ENCODE measurements at regions not wholly inside any gene's neighbourhood (a gene's known extent, or its start where the extent isn't known, plus 50 kb on each side); places are given as distances from the start of the nearest gene placed in this dataset.

DNA sequence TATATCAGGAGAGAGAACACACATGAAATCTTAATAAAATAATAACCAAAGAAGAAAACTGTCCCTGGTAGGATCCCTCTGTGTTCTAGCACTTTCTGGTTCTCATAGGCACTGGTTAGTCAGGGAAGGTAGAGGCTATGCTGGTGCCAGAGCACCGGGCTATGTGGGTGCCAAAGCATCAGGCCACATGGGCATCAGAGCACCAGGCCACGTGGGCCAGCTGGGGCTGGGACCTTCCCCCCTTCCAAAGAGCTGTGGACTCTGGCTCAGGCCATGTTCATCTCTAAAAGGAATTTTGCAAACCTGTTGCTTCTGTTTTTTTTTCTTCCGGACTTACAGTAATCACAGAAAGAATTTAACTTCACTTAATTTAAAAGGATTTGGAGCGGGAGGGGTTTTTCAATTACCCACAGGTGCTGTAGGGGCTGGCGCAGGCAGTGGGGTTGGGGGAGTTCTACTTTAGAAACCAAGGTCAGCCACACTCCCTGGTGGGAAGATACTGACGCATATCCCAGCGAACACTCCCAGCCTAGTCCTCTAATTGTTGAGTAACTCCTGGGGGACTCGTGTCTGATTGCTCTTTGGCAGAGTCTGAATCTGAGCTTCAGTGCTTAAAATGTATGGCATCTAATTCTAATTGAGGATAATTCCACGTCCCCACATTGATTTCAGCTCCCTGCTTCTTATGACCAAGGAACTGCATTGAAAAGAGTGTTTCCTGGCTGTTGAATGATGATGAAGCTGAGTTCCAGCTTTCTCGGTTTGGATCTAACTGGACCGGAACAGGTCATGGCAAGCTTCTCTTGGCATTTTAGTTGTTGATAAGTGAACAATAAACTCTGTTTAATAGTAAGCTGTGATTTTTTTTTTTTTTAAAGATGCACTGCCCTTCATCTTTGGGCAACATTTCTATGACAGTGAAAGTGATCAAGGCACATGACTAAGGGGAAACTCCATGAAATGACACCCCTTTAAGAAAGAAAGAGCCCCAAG is 110.7 kb upstream of the FZD8 start:
- no peak for DNase-seq

DNA sequence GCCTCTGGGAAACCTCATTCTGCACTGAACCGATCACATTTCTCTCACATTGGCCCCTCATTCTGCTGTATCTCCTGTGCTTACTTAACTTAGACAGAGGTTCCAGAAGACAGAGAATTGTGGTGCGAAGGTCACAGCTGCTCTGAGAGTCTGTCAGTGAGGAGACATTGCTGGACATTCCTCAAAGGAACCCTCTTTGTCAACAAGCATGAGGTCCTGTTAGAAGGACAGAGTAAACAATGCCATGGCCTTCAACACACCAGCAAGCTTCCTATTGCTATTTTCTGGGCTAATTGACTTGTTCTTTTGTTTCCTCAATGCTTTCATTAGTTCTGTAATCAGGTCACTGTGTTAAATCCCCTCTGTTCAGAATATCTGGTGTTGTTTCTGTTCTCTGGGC is 109.3 kb upstream of the FZD8 start:
- no peak for DNase-seq

DNA sequence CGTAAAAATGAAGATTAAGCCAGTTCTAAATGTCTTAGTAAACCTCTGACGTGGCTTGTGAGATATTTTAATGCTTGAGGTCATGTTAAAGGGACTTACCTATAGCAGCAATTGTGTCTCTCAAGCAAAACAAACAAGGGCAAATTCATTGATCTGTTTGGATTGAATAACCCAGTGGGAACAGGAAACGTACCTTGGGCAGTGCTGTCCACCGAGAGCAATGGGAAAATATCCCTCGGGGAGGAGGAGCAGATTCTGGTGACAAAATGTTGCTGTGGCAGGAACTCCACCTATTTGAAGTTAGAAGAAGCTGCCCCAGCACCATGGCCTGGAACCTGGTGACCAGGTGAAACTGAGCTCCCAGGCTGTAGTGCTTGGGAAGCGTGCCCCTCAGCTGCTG is 107.1 kb upstream of the FZD8 start:
- DNase-seq: no peak

DNA sequence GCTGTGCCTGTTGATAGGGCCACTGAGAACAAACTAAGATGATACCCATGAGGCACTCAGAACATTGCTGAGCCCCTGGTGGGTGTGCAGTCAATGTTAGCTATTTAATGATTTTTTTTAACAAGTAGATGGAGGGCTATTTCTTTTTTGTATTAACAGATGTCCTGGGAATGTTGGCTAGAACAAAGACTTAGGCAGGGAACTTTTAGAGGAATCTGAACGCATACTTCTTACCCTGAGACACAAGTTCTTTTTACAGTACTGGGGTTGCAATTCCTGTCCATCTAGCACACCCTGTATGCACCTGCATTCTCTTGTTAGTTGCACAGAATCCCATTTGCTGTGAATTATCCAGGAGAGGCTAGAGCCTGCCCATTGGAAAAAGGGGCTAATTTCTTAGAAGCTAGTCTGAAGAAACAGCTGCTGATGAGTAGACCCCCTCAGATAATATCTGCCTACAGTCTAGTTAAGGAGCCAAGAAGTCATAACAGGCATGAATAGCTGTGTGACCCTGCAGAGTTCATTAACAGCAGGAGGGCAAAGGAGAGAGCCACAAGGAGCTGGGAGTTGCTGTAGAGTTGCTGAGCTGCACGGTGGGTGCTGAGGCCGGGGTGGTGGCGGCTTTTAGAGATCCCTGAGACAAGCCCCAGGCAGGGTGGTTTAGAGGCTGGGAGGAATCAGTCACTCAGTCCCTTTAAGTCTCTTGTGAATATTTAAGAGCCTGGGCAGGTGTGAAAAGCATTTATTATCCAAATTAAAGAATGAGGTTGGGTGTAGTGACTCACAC is 103.7 kb upstream of the FZD8 start:
- no peak for DNase-seq

DNA sequence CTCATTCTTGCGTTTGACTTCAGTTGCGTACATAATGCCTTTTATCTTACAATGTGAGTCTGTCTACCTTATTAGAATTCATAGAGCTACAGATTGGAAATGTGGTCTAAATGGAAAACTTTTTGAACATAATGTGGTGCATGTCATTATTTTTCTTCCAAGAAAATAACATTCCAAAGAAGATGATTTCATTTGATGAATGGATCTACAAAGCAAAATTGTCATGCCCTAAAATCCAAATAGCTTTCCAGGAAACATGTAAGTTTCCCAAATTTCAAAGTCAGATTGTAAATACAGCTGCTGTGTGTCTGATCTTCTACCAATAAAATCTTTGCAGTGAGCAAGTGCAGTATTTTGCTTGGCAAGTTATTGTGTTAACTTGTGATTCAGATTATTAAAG is 101.8 kb upstream of the FZD8 start:
- no peak for DNase-seq

DNA sequence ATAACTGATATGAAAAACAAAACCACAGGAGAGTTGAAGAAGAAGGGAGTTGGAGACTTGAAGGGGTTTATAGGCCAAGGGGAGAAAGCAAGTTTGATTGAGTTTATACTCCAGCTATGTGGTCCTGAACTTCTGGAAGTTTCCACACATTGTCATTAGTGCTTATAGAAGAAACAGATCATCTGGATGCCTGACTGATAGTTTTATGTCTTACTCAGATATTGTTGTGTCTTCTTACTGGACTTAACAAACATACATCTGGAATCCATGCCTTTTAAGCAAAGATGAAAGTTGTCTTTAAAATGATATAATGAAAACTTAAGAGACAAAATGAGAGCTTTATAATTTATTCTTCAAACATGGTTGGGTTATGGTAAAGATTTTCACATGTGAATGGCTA is 101.3 kb upstream of the FZD8 start:
- DNase-seq: no peak

DNA sequence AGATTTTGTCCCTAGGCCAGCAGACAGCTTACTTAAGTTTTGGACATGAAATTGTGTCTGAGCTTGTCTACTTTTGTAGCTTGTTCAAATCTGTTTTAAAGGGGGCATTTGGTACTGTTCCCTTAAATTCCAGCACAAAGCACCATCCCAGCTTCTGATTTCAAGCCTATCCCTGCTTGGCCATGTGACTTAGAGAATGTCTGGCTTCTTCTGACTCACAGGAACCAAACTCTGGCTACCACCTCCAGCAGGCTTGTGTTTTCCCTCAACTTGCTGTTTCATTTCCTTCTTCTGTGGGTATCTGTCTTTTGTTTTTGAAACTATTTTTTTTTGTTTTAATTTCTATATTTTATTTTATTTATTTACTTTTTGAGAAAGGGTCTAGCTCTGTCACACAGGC is 97.9 kb upstream of the FZD8 start:
- DNase-seq: no peak

DNA sequence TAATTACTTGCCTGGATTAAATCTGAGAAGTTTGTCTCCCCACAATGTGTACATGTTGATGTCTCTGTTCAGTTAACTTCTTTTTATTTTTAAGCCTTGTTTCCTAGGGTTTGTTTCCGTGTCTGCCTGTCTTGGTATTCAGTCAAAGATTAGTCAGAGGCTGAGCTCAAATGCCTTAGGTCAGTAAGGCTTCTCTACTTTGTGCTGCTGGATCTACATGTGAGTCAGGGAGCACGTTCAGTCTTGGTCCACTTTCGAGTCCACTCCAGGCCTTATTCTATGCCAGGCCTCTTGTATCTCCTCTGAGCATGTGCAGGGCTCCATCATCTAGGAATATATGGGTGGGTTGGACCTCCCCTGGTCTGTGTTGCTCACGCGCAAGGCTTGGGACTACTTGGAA is 93.3 kb upstream of the FZD8 start:
- DNase-seq: no peak

DNA sequence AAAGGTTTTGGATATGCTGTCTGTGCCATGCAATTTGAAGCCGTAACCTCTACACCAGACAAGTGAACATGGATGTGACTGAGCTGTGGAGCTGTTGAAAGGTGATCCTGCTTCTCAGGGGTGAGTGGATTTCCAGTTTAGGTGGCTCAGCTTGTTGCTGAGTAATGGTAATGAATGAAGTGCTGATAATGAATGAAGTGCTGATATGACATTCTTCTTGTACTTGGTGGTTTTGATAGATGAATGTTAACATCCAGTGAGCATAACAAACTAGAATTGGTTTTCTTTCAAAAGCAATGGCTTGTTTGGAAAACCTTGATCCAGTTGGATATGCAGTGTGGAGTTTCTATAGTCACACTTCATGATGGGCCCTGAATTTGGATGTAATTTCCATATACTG is 89.7 kb upstream of the FZD8 start:
- no peak for DNase-seq

DNA sequence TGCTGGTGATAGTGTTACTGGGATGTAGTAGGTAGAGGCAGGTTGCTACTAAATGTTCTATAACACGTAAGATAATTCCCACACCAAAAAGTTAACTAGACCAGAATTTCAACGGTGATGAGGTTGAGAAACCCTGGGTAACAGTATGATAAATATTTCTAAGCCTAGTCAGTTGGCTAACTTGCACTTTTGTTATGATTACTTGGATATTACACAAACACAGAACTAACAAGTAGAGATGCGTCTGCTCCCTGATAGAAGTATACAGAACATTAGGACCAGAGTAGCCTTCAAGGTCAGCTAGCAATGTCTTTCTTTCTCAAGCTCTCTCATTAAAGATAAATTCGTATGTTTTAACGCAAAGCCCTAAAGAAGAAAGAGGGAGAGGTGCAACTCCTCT is 86.2 kb upstream of the FZD8 start:
- DNase-seq: no peak

DNA sequence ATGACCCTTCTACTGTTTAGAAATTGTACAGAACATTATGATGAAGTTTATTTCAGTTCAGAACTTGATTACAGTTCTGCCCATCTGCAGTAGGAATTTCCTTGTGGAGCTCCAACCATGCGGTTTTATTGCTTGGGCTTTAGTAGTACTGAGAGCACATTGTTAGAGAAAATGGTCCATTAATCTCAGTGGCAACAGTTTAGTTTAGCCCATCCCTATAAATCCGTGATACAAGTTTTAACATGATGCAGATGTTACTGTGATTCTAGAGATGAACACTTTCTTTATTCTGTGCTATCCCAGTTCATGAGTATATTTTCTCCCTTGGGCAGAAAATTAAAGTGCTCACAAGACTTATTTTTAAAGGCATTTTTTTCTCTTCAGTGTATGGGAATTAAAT is 84.8 kb upstream of the FZD8 start:
- DNase-seq: no peak

DNA sequence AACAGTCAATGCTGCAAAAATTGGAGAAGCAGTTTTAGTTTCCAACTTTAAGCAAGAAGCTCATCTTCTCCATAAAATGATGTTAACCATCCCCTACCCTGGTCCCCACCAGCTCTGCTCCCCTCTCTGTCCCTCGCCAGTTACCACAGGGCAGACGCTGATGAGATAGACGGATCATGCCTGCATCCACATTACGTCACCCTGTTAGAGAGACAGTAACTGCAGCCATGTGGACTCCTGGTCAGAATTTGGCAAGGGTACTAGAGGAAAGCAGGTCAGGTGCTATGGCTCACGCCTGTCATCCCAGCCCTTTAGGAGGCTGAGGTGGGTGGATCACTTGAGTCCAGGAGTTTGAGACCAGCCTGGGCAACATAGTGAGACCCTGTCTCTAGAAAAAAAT is 81.9 kb upstream of the FZD8 start:
- no peak for DNase-seq

DNA sequence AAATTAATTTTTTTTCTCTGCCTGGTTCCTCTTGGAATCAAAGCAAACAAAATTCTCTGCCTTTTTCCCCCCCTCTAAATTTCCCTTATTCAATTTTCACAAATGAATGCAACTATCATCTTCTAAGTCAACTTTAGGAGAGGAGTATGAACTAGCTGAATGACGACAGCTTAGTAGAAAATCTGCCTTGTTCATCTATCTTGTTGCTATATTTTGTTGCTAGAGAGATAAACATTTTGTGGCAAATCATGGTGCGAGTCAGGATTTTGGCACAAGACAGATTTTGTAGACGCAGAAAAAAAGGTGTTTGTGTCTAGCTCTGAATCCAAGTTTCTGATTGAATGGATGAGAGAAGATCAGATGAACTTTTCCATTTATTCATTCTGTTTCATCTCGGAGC is 81.0 kb upstream of the FZD8 start:
- no peak for DNase-seq

DNA sequence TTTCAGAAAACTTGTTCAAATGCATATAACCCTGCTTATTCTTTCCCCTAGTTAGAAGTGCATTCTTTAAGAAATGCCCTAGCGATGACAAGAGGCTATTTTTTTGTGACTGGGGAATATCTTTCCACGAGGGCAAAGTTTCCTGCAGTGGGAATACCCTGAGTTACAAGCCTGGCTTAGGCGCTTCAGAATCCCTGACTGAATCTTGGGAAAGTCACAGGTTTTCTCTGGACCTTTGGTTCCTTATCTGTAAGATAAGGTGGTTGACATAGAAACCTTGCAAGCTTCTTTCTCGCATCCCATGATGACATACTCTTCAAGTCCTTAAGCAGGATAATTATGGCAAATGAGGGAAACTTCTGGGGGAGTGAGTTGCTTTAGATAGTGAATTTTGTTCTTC is 80.5 kb upstream of the FZD8 start:
- DNase-seq: no peak

DNA sequence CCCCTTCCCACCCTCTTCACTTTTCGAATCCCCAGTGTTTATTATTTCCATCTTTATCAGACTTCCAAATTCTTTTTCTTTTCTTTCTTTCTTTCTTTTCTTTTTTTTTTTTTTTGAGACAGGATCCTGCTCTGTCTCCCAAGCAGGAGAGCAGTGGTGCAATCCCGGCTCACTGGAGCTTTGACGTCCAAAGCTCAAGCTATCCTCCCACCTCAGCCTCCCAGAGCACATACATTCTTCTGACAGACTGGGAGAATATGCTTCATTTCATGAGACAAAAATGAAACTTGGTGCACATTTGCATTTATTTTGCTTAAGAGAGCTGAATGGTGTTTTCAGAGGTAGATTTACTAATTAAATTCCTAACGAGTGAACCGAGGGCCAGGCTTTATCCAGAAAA is 80.1 kb upstream of the FZD8 start:
- DNase-seq: no peak

DNA sequence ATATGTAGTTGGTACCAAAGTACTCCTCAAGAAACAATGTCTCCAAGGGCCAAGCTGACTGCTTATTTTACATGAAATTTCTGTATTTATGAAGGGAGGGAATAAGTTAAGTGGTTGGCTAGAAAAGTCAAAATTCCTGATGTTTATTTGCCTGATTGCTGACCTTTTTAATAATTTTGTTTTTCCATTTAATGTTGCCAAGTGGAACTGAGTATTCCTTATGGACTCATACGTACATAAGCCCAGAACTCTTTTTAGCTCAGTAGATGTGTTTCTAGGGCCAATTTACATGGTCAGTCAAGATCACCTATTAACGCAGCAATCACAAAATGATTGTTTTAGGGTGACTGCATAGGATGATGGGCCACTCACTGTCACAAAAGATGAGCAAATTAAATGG is 78.3 kb upstream of the FZD8 start:
- no peak for DNase-seq

DNA sequence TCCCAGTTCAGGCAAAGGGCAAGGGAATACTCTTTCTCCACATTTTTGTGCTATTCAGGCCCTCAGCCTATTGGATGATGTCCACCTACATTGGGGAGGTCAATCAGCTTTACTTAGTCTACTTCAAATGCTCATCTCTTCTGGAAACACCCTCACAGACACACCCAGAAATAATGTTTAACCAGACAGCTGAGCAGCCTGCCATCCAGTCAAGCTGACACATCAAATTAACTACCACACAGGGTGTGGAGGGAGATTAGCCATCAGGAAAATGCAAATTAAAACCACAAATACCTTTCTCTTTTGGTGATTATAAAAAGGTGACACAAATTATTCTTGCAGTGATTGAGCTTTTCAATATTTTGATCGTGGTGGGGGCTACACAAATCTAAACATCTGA is 74.7 kb upstream of the FZD8 start:
- DNase-seq: no peak

DNA sequence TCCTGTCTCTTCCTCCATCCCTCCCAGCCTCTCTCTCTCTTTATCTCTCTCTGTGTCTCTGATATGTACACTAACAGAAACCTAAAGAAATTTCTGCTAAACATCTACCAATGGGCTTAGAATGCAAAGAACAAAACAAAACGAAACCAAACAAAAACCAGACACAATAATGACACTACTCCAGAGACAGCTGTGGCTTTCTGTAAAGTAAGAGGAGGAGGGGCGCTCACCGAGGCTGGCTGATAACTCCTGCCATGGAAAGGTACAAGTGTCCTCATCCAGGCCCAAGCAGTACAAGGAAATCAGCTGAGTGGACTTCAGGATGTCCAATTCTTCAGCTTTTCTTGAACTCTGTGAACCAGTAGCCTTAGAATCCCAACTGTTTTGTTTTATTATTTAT is 70.4 kb upstream of the FZD8 start:
- DNase-seq: no peak

DNA sequence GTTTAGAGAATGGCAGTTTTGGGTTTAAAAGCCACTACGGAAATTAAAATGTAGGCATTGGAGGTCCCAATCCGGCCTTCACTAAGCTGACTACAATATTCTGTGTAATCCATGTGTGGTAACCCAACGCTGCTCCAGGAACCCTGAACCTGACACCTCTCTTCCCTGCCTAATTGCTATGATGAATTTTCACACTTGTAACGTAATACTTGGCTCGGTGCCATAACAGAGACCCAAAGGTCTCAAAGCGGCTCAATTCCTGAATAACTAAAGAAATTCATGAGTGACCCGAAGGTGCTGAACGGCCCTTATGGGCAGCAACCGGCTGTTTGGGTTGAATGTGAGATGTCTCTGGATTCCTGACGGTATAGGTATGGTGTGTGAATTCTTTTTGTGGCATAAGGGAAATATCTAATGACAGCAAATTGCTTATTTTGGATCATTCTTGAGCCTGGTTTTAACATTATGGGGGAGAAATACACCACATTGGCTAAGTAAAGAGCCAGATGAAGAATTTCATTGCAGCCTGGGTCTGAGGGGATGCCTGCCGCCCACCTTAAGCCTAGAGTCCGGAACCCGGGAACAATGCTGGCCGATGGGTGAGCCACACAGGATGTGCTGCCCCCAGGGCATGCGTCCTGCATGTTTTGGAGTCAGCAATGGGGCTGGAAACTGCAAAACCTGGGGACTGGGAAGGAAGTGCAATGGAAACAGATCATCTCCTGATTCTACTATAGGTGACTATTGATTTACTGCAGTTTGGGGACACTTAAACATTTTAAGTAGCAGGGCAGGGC is 69.7 kb upstream of the FZD8 start:
- no peak for DNase-seq

DNA sequence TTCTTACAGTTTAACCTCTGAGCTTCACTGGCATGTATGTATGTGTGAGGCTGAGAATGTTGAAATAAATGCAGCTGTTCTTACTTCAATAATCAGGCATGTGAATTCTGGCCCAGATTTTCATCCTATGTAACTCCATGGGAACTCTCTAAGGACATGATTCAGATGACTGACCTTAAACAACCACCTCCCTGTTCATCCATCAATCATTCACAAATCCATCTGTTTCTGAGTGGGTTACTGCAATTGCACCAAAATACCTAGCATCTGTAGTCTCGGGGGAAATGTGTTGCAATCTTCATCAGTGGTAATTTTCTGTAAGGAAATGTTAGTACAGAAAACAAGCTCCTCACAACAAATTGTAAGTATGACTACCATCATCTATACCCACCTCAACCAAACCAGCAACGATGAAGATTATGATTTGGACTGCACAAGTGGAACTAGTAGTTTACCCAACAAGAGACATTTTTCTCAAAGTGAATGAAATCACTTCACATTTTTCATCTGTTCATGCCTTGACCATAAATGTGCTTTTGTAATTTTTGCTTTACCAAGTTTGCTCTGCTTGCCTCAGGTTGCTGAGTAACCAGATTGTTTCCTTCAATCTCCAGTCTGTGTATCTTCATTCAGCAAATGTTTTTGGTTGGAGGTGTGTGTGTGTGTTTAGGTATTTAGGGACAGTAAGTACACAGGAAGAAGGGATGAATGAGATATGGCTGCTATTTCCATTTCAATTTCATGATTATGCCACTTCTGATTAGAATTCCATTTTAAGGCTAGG is 65.7 kb upstream of the FZD8 start:
- DNase-seq: no peak

DNA sequence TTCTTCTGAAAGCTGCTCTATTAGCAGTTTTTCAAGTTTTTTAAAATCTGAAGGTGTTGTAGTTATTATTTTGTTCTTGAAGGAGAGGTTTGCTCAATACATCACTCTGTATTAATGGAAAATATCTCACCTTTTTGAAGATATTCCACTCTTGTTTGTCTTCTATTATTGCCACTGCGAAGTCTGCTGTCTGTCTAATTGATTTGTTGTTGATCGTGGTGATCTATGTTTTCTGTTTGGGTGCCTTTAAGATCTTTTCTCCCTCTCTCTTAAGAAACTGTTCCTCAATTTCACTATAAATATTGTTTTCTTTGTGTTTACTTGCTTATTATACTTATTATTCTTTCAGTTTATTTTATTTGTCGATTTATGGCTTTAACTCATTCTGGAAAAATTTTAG is 64.9 kb upstream of the FZD8 start:
- DNase-seq: no peak

DNA sequence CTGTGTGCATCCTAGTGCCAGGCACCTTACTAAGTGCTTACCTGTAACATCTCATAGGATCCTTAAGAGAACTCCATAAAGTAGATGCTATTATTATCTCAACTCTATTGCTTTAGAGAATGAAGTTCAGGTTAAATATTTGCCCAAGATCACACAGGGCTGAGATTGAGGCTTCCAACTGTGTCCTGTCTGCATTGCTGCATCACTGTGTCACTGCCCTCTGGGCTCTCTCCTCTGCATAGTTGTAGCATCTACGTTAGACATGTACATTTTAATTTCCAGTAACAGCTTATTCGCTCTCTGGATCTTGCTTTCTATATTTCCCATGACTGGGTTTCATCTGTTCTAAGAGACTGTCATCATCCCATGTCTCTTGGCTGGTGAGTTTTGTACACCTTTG is 63.6 kb upstream of the FZD8 start:
- DNase-seq: no peak

DNA sequence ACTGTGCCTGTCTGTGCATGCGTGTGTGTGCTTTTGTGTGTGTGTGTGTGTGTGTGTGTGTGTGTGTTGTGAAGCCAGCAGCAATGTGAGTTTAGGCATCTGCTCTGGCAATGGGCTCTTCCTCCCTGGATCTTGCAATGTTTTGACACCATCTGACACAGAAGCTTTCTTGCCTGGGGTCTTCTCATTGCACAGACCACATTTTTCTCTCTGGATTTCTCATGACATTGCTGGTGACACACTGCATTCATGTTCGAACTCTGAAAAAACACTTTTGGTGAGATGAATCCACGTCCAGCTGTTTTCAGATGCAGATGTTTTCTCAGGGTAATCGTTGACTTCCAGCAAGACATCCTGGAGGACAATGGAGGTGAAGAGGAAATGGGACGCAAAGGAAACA is 63.0 kb upstream of the FZD8 start:
- no peak for DNase-seq
